HG03066 (cell line): ENCODE measurements at regions not wholly inside any gene's neighbourhood (a gene's known extent, or its start where the extent isn't known, plus 50 kb on each side); places are given as distances from the start of the nearest gene placed in this dataset.
"Not testable (repeated sequence)": the region's sequence is repeated elsewhere in the genome, so short reads cannot be mapped to it uniquely, and the experiment has no call there.

ENCODE experiments used
- ATAC-seq: cut with Tn5 transposase; IDR thresholded peaks from one replicate; pipeline ENCODE4 v1.9.1; 2021; ENCODE audit warnings: low read depth; ENCODE audit not compliant: unreplicated experiment

DNA sequence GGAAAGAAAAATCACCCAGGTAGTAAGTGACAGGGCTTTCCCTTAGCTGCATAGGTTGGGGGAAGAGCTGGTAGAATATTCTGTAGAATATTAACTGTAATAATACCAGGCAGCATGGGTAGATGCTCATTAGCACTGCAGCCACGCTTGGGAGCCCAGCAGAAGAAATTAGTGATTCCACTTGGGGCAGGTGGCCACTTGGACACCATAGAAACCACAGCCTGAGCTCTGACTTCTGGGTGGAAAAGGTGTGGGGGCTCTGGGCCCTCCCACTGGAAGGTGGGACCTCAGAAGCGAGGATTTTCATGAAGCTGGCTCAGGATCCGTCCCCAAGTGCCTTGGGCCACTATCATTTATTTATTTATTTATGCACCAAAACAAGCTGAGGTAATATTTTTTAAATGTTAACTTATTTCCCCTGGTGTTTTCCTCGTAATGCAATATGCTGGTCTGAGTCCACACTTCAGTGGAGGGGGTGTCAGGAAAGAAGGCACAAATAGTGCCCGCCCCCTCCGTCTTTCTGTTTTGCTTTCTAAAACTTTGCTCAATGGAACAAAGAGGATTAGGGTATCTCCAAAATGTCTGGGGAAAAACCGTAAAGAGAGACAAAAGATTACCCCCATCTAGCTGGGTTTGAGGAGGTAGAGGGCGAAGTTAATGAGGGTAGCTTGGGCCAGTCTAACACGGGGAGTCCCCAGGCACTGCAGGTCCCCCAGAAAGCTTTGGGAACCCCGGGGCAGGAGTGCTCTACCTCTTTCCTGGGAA, 75.2 kb upstream of the GADD45A start:
- no peak for ATAC-seq

DNA sequence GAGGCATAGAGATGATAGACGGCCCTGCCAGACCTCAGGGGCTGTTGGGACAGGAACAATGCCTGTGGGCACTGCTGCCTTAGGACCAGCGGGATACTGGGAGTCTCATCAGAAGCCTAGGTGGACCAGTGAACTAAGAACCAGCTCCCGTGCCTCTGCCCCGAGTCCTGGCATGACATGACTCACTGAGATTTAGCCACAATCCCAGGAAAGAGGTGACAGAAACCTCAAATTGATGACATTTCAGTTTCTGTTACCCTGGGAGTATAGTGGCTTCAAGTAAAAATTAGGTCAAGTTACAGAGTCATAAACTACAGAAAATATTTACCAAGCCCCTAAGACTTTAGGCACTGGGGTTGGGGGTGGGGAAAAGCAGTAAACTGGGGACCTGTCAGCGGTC, 74.6 kb upstream of the GADD45A start:
- ATAC-seq, result no peak

DNA sequence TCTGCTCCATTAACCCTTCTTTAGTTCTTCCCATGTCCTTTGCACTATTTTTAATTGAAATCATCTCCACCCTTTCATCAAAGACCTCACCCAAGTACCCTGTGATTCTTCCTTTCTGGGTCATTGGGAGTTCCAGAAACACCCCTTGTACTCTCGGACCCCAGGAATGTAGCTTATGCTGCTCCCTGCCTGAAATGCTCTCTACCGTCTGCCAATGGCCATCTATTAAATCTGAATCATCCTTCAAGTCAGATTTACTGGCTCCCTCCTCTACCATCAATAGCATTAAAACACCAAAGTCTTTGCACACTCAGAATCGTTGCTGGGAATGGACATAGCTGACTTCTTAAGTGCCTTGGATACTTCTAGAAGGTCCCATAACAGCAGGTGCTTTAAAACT, 73.2 kb upstream of the GADD45A start:
- no peak for ATAC-seq

DNA sequence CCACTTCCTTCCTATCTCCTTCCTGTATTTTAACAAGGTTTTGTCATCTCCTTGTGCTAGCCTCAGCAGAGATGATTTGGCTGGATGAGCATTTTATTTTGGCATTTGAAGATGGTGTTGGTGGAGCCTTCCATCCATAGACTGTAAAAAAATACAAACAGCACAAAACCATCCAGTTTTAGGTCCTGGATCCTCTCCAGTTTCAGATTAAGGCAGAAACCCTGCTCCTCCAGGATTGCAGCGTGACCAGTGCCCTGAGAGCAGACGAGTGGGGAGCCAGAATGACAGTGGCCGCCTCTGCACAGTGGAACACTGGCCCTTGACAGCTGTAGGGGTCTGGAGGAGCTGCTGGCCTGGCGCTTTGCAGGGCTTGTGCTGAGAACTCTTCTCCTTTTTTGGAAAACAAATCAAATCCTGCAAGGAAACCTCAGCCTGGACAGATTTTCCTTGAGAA, 72.2 kb upstream of the GADD45A start:
- ATAC-seq, result no peak

DNA sequence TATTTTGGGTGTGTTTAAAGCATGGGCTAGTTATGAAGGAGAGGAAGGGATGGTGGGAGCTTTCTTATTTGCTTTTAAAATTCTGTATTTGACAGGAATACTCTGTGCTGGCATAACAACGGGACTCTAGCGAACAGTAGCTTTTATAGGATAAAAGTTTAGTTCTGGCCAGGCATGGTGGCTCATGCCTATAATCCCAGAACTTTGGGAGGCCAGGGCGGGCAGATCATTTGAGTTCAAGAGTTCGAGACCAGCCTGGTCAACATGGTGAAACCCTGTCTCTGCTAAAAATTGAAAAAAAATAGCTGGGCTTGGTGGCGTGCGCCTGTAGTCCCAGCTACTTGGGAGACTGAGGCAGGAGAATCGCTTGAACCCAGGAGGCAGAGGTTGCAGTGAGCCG, 71.5 kb upstream of the GADD45A start:
- not testable (repeated sequence) for ATAC-seq

DNA sequence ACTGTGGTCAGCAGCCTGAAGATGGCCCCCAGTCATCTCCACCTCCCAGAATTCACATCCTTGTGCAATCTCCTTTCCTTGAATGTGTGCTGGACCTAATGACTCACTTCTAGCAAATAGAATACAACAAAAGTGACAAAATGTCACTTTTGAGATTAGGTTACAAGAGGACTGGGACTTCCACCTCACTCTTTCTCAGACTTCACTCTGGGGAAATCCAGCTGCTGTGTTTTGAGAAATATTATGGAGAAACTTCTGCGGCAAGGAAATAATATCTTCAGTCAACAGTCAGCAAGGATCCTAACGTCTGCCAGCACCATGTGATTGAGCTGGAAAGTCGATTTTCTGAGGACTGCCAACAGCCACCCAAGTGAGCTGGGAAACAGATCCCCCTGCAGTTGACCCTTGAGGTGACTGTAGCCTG, 70.5 kb upstream of the GADD45A start:
- no peak for ATAC-seq

DNA sequence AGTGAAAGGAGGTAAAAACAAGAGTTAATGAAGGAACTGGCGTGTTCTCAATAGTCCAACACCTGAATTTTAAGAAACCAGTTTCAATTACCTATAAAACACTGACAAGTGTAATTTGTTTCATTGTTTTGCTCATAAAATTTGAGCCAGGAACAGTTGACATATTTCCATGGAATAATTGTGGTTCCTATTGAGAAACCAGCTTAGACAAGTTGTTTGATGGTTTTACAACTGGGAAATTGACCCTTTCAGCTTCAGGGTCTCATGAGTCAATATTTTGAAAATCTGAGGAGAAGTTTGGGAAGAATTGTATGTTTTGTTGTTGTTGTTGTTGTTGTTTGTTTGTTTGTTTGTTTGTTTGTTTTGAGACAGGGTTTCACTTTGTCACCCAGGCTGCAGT, 69.1 kb upstream of the GADD45A start:
- no peak for ATAC-seq

DNA sequence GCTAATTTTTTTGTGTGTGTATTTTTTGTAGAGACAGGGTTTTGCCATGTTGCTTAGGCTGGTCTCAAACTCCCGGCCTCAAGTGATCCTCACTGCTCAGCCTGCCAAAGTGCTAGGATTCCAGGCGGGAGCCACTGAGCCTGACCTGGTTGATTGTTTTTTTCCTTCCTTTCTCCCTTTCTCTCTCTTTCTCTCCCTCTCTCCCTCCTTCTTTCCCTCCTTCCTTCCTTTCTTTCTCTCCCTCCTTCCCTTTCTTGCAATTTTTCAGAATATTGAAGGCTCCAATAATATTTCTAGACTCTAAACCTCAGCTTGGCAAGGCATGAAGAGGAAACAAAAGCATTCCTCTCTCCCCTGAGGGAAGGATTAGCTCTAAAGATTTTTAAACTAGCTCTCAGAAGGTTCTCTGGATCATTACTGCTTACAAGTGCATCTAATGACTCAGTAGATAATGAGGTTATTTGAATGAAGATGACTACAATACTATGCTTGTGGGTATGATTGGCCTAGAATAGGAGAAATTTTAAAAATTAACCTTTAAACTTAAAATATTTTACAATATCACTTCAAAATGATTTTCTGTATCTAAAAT, 68.5 kb upstream of the GADD45A start:
- no peak for ATAC-seq

DNA sequence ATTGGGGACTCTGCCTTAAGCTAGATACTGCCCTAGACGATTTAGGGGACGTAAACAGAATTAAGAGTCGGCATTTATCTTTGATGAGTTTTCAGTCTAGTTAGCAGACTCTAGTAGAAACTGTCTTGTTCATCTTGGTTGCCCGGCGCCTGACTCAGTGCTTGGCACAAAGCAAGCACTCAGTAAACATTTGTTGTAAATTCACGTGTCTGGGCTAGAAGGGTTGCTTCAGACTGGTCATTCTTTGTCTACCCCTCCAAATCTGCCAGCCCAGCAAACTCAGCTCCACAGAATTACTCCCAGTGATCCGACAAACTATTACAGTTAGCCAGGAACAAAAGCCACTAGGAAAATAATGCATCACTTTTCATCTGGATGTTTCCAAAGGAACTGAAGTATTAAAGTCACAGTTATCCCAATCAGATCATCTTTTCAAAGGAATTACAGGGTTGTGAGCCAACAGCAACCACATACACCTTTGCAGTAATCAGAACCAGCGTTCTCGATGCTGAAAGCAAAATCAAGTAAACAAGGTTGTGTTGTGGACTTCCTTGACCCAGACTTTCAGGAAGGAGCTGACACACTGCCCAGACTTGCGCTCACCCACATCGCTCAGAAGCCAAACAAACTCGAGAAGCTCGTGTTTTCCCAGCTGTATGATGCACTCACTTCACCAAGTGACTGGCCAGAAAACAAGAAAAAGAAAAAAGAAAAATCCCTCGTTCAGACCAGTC, 66.5 kb upstream of the GADD45A start:
- ATAC-seq, result no peak

DNA sequence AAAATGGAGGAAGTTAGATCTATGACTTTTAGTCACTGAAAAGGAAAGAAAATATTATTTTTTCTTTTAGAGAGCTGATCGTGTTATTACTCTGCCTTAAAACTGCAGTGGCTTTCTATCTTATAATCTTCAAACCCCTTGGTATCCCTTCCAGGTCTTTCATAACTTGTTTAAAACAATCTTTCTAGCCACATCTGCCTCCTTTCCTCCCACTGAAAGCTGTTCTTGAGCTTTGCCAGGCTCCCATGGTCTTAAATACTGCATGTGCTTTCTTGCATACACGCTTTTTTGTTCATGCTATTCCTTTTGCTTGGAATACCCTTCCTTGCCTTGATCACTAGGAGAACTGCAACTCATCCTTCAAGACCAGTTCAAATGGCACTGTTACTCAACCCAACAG, 65.9 kb upstream of the GADD45A start:
- ATAC-seq, result no peak

DNA sequence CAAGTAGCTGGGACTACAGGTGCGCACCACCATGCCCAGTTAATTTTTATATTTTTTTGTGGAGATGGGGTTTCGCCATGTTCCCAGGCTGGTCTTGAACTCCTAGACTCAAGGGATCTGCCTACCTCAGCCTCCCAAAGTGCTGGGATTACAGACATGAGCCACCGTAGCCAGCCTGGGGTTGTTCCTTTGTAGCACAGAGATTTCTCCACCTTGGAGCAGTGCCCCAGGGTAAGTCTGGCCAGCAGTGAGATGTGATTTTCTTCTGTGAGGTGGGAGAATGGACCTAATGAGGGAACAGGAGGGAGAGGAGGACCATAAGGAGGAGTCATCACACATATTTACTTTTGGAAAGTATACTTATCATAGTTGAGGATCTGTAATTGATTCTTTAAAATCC, 61.1 kb upstream of the GADD45A start:
- ATAC-seq, result no peak

DNA sequence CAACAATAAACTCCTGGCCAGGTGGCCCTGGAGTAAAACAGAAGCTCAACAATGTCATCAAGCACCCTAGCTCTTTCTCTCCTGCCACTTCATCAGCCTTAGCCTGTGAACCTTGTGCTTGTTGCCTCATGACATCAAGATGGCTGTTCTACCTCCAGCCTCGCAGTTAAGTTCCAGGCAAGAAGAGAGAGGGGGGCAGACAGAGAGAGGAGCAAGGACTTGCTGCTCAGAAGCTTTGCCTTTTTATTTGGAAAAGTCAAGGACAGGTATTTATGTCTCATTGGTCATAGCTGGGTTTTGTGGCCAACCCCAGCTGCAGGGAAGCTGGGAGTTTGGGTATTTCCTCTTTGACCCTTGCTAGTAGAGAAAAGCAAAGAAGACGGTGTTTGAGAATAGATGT, 60.3 kb upstream of the GADD45A start:
- ATAC-seq, result no peak

DNA sequence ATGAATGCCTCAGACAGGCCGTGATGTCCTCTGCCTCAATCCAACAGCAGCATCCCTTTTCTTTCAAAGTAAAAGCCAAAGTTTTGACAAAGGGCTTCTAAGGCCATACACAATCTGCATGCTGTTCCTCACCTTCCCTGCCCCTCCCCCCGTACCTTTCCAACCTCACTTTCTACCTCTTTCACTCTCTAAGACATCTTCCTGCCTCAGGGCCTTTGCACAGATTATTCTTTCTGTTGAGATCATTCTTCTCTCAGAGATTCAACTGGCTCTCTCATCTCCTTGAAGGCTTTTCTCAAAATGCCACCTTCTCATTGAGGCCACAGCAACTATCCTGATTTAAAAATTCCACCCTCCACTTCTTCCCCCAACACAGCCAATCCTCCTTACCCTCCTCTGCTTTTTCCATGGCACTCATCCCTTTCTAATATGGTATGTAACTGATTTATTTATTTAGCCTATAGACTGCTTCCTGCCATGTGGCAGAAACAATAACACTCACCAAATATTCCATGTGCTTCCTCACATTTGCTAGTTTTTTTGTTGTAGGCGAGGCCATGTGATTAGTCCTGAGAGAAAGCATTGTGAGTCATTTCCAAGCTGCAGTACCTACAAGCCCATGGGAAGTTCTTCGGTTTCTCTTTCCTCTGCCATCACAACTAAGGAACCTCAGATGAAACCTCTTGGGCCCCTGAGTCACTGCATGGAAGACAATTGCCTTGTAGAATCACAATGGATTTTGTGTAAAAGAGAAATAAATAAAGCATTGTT, 58.7 kb upstream of the GADD45A start:
- no peak for ATAC-seq

DNA sequence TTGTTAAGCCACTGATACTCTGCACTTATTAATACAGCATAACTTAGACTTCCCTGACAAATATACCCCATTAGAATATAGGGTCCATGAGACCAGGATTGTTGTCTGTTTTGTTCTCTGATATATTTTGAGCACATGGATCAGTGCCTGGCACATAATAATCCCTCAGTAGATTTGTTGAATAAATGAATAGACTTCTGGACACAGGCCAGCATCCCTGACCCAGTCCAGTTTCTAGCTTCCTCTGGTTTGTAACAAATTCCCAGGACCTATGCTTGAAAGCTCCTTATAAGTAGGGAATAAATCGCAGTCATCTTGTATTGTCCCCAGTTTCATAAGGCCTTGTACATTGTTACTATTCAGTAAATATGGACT, 58.2 kb upstream of the GADD45A start:
- no peak for ATAC-seq

DNA sequence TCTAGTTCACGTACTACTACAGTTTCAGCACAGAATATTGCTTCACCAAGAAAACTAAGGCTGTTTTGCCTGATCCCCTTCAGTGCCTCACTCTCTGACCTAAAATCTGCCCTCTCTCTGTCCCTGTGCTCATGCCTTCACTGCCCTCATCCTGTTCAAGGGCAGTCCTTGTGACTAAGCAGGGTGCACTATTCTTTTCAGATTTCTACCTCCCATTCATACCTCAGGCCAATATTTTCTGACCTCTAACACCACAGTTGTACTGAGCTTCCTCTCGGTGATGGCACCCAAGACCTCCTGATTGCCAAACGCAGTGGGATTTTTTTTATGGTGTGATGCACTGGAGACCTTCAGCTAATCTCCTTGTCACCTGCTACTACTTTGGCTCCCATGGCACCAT, 57.7 kb upstream of the GADD45A start:
- ATAC-seq, result no peak

DNA sequence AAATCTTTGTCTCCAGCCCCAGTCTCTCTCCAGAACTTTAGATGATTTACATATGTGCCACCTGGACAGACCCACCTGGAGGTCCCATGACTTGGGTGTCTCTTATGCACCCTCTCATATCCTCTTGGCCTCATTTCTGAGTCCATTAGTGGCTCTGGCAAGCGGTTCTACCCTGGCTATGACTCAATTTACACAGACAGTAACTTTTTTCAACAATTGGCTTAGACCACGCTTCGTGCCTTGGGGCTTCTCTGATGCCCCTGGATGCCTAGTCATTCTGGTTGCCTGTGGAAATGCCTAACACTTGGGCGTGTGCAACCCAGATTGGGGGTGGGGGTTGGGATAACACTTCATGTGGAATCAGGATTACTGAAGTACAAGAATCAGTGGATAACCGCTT, 57.1 kb upstream of the GADD45A start:
- no peak for ATAC-seq

DNA sequence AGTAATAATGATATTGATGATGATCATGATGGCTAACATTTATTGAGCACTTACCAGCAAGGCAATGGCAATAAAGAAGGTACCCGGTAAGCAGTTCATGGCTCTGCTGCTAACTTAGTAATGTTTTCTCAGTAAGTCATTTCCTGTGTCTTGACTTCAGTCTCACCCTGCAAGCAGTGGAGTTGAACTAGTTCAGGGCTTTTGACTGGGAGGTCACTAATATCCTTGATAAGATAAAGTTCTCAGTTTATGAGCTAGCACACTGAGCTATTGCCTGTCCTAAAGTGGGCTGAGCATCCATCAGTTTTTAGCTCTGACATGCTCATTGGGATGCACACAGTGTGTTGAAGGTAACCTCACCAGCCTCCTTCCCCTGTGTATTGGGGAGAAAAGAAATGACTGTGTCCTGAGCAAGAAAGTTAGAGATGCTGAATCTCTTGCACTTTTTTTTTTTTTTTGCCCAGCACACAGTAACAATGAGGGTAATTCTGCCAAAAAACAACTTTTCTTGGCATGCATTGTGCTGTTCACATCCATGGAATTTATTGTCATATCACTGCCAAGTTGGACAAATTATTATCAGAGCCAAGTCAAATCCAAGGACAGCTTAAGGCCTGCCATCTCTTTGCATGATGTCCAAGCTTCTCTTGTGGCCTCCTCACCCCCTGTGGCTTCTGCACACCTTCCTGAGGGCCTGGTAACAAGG, 55.5 kb upstream of the GADD45A start:
- ATAC-seq, result no peak

DNA sequence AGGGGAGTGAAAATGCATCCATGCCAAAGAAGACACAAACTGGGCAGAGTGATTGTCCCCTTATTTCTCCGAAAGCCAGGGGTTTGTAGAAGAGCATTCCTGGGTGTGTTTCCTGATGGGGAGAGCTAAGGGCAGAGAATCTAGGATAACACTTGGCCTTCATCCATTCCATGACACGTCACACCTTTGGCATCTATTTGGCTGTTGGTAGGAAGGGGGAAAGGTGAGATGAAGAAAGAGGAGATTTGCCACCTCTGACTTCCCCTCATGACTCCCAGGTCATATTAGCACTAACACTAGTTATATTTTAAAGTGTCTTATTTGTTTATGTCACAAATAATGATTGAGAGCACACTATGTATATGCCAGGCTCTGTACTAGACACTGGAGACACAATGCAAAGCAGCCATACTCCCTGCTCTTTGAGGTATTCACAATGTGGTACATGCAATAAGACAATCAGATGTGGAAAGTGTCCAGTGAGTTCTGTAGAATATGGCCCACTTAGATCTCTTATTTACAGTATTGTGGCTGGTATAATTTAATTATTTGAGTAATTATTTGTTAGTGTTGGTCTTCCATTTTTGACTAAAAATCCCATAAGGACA, 54.5 kb upstream of the GADD45A start:
- no peak for ATAC-seq

DNA sequence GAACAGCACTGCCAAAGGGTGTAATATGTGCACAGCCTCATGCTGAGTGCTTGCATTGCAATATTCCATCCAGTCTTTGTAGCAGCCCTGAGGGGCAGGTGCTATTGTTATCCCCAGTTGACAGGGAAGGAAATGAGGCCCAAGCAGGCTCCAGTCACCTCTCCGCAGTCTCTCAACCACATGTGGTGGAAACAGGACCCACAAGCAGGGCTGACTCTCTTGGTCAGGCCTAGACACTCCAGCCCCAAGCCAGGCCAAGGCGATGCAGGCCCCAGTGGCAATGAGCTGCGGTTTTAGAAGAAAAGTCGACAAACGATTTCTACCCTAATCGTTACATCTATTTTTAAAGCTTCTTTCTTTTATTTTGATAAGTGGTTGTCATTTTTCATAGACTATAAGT, 52.6 kb upstream of the GADD45A start:
- ATAC-seq, result no peak
